Ureter (tissue), 1 donor: ENCODE measurements at regions not wholly inside any gene's neighbourhood (a gene's known extent, or its start where the extent isn't known, plus 50 kb on each side); places are given as distances from the start of the nearest gene placed in this dataset.
"Not testable (repeated sequence)": the region's sequence is repeated elsewhere in the genome, so short reads cannot be mapped to it uniquely, and the experiment has no call there.

ENCODE experiments used
- DNase-seq: peaks from one replicate; pipeline ENCODE4 v3.0.0-alpha.2; 2020; ENCODE audit warnings: low spot score
- donor health status: DM: yes; HTN: yes; CAD: no.

- no peak for DNase-seq
Observed at GRCh38 chr1:81221564-81221963, 579.2 kb upstream of the ADGRL2 start.

GRCh38 chr1:81220614-81221071 is 580.1 kb upstream of the ADGRL2 start:
- no peak for DNase-seq

- DNase-seq = no peak
Observed at GRCh38 chr1:81217058-81217457, 583.7 kb upstream of the ADGRL2 start.

GRCh38 chr1:81213279-81213678 is 587.5 kb upstream of the ADGRL2 start:
- no peak for DNase-seq

- DNase-seq = no peak
Observed at GRCh38 chr1:81209461-81209860, 591.3 kb upstream of the ADGRL2 start.

- DNase-seq = no peak
Observed at GRCh38 chr1:81208441-81208840, 592.3 kb upstream of the ADGRL2 start.

GRCh38 chr1:81205956-81206355 is 594.8 kb upstream of the ADGRL2 start:
- DNase-seq = no peak

- DNase-seq = no peak
Observed at GRCh38 chr1:81201779-81202178, 599.0 kb upstream of the ADGRL2 start.

GRCh38 chr1:81197591-81197990 is 603.1 kb upstream of the ADGRL2 start:
- DNase-seq = no peak

- DNase-seq = no peak
Observed at GRCh38 chr1:81192647-81193642, 607.8 kb upstream of the ADGRL2 start.

GRCh38 chr1:81190003-81190402 is 610.7 kb upstream of the ADGRL2 start:
- no peak for DNase-seq

GRCh38 chr1:81187635-81188034 is 613.1 kb upstream of the ADGRL2 start:
- DNase-seq = no peak

GRCh38 chr1:81186261-81186660 is 614.5 kb upstream of the ADGRL2 start:
- no peak for DNase-seq

GRCh38 chr1:81183553-81183952 is 617.2 kb upstream of the ADGRL2 start:
- no peak for DNase-seq

GRCh38 chr1:81183051-81183450 is 617.7 kb upstream of the ADGRL2 start:
- DNase-seq = no peak

- no peak for DNase-seq
Observed at GRCh38 chr1:81179242-81179641, 621.5 kb upstream of the ADGRL2 start.

- DNase-seq = not testable (repeated sequence)
Observed at GRCh38 chr1:81178431-81179093, 622.2 kb upstream of the ADGRL2 start.

GRCh38 chr1:81174811-81175476 is 625.8 kb upstream of the ADGRL2 start:
- DNase-seq = no peak

GRCh38 chr1:81174052-81174451 is 626.7 kb upstream of the ADGRL2 start:
- no peak for DNase-seq

- DNase-seq = no peak
Observed at GRCh38 chr1:81172483-81172882, 628.3 kb upstream of the ADGRL2 start.

GRCh38 chr1:81170721-81171120 is 630.0 kb upstream of the ADGRL2 start:
- no peak for DNase-seq

- no peak for DNase-seq
Observed at GRCh38 chr1:81165963-81166362, 634.8 kb upstream of the ADGRL2 start.
